ENCODE measurements at regions not wholly inside any gene's neighbourhood (a gene's known extent, or its start where the extent isn't known, plus 50 kb on each side); places are given as distances from the start of the nearest gene placed in this dataset.

- TF ChIP-seq POLR2AphosphoS5 (IDR thresholded peaks at IDR 0.05; ENCODE audit: low read depth, low read length), result no peak
- TF ChIP-seq REST (IDR thresholded peaks at IDR 0.05; ENCODE audit: insufficient read depth in 1 of 2, low read depth in 2 of 2, low read length in 2 of 2), result no peak
- no peak for TF ChIP-seq TAF1 (IDR thresholded peaks at IDR 0.05; ENCODE audit: borderline replicate concordance, insufficient read depth, low read length)
- no peak for TF ChIP-seq SIN3A (IDR thresholded peaks at IDR 0.05; ENCODE audit: borderline replicate concordance, insufficient read depth, low read length)
Measured at GRCh38 chr1:199161319-199161680, 522.5 kb downstream of the PTPRC start.

All from PFSK-1 (cell line).